H1 (cell line): ENCODE measurements at regions not wholly inside any gene's neighbourhood (a gene's known extent, or its start where the extent isn't known, plus 50 kb on each side); places are given as distances from the start of the nearest gene placed in this dataset.

Experiments used
- CTCF ChIA-PET: fragments of 300-600 bp; sonication (Branson Sonifier 250); formaldehyde crosslinking; loops from one replicate; lab custom pipeline; 2021; ENCODE audit not compliant: partially characterized antibody; lab: Charles Lee
- POLR2A ChIA-PET: fragments of 300-600 bp; sonication (Branson Sonifier 250); formaldehyde crosslinking; loops from one replicate; lab custom pipeline; 2021; ENCODE audit warnings: inconsistent platforms; ENCODE audit not compliant: partially characterized antibody; lab: Charles Lee
- DNase-seq, 2 experiments: peaks; one replicate each; pipeline versions ENCODE4 v3.0.0 to v3.0.0-alpha.2; 2010 to 2022; ENCODE audit warnings: low spot score in 2 of 2, low read depth in 1 of 2, mixed read lengths in 1 of 2
- FAIRE-seq: peaks from 2 replicates; lab custom pipeline; 2011; peaks lifted over from hg19 to GRCh38; lab: Jason Lieb, UNC
- H2AFZ ChIP-seq: 2 replicates; pipeline ENCODE4 v1.8.1; 2012; ENCODE audit warnings: low read length, inconsistent platforms
- H2AK5ac ChIP-seq: 2 replicates; pipeline ENCODE4 v1.6.1; 2013; ENCODE audit warnings: low read depth, low read length
- H2BK120ac ChIP-seq: replicated peaks from 2 replicates; pipeline ENCODE3; 2013; ENCODE audit warnings: low read depth, low read length, inconsistent platforms
- H2BK12ac ChIP-seq: 2 replicates; pipeline ENCODE4 v1.6.1; 2013; ENCODE audit warnings: low read depth, low read length
- H2BK15ac ChIP-seq: 2 replicates; pipeline ENCODE4 v1.6.1; 2013; ENCODE audit warnings: low read length
- H2BK20ac ChIP-seq: 2 replicates; pipeline ENCODE4 v1.6.1; 2013; ENCODE audit warnings: low read length
- H2BK5ac ChIP-seq: 2 replicates; pipeline ENCODE4 v1.6.1; 2013; ENCODE audit warnings: low read depth, low read length
- H3K14ac ChIP-seq: 2 replicates; pipeline ENCODE4 v1.6.1; 2013; ENCODE audit warnings: inconsistent platforms; ENCODE audit not compliant: insufficient read length
- H3K18ac ChIP-seq: 2 replicates; pipeline ENCODE4 v1.6.1; 2013; ENCODE audit warnings: low read length; ENCODE audit errors: extremely low read depth
- H3K23ac ChIP-seq: 2 replicates; pipeline ENCODE4 v1.6.1; 2013; ENCODE audit warnings: inconsistent platforms; ENCODE audit not compliant: insufficient read length
- H3K23me2 ChIP-seq: 2 replicates; pipeline ENCODE4 v1.6.1; 2013; ENCODE audit warnings: low read depth, low read length
- H3K27ac ChIP-seq: 2 replicates; pipeline ENCODE4 v1.6.1; 2011; ENCODE audit warnings: low read depth, low read length, inconsistent platforms
- H3K27me3 ChIP-seq, 4 experiments: replicated peaks in 1 of 4; 1 replicate in 1 of 4; 2 replicates in 3 of 4; pipeline versions ENCODE4 v1.6.1 to v1.8.1; 2011 to 2013; ENCODE audit warnings: low read length in 3 of 4, mild to moderate bottlenecking in 3 of 4, inconsistent platforms in 2 of 4, mixed read lengths in 2 of 4, moderate library complexity in 1 of 4; ENCODE audit not compliant: control insufficient read depth in 3 of 4, insufficient read depth in 3 of 4; ENCODE audit errors: extremely low read depth in 1 of 4
- H3K36me3 ChIP-seq, 4 experiments: 2 replicates each; pipeline versions ENCODE4 v1.6.1 to v1.8.1; 2011 to 2013; ENCODE audit warnings: mild to moderate bottlenecking in 4 of 4, low read length in 3 of 4, moderate library complexity in 2 of 4, control low read depth in 1 of 4, inconsistent platforms in 1 of 4; ENCODE audit not compliant: insufficient read depth in 4 of 4, control insufficient read depth in 2 of 4
- H3K4ac ChIP-seq: replicated peaks from 2 replicates; pipeline ENCODE3; 2013; ENCODE audit warnings: low read length, low read depth, mixed read lengths, inconsistent platforms; ENCODE audit not compliant: insufficient read length
- H3K4me1 ChIP-seq, 4 experiments: replicated peaks in 1 of 4; 1 replicate in 1 of 4; 2 replicates in 3 of 4; pipeline versions ENCODE4 v1.6.1 to v1.8.1; 2011 to 2013; ENCODE audit warnings: low read length in 3 of 4, inconsistent platforms in 2 of 4, mixed read lengths in 1 of 4; ENCODE audit not compliant: insufficient read depth in 4 of 4, control insufficient read depth in 3 of 4
- H3K4me2 ChIP-seq, 2 experiments: 2 replicates each; pipeline versions ENCODE4 v1.6.1 to v1.8.1; 2011 to 2013; ENCODE audit warnings: low read depth in 2 of 2, low read length in 2 of 2, control low read depth in 1 of 2, inconsistent platforms in 1 of 2, mild to moderate bottlenecking in 1 of 2; ENCODE audit not compliant: insufficient read depth in 1 of 2
- H3K4me3 ChIP-seq, 4 experiments: fragments of 200-600, 300-600 bp in 1 of 4; sonication (generic), shearing (Covaris generic), sonication (Bioruptor Twin) in 1 of 4; 2 replicates each; pipeline versions ENCODE4 v1.5.1 to v1.8.1; 2011 to 2016; ENCODE audit warnings: low read length in 4 of 4, low read depth in 3 of 4, control low read depth in 2 of 4, inconsistent platforms in 2 of 4, mild to moderate bottlenecking in 2 of 4, mixed read lengths in 1 of 4, moderate library complexity in 1 of 4; ENCODE audit not compliant: insufficient read depth in 2 of 4; ENCODE audit errors: extremely low read depth in 1 of 4
- H3K56ac ChIP-seq: replicated peaks from 2 replicates; pipeline ENCODE3; 2013; ENCODE audit warnings: low read depth, mild to moderate bottlenecking, mixed read lengths, low read length, inconsistent platforms; ENCODE audit not compliant: insufficient read length
- H3K79me1 ChIP-seq: 2 replicates; pipeline ENCODE4 v1.6.1; 2013; ENCODE audit warnings: low read depth, low read length, control low read depth
- H3K79me2 ChIP-seq, 2 experiments: 2 replicates each; pipeline versions ENCODE4 v1.6.1 to v1.8.1; 2012 to 2013; ENCODE audit warnings: low read length in 2 of 2, mild to moderate bottlenecking in 2 of 2, inconsistent platforms in 1 of 2; ENCODE audit not compliant: insufficient read depth in 2 of 2, control insufficient read depth in 1 of 2
- H3K9ac ChIP-seq, 4 experiments: replicated peaks in 1 of 4; 1 replicate in 1 of 4; 2 replicates in 3 of 4; pipeline versions ENCODE4 v1.6.1 to v1.8.1; 2011 to 2013; ENCODE audit warnings: low read depth in 3 of 4, low read length in 3 of 4, control low read depth in 2 of 4, mild to moderate bottlenecking in 2 of 4, moderate library complexity in 2 of 4, inconsistent platforms in 1 of 4; ENCODE audit errors: extremely low read depth in 1 of 4
- H3K9me3 ChIP-seq, 2 experiments: 2 replicates each; pipeline versions ENCODE4 v1.6.1 to v1.8.1; 2012 to 2013; ENCODE audit warnings: mild to moderate bottlenecking in 2 of 2, moderate library complexity in 2 of 2, control low read depth in 1 of 2, inconsistent platforms in 1 of 2, low read depth in 1 of 2, low read length in 1 of 2, mixed read lengths in 1 of 2; ENCODE audit not compliant: insufficient read depth in 2 of 2
- H4K20me1 ChIP-seq, 2 experiments: replicated peaks in 1 of 2; 2 replicates each; pipeline versions ENCODE3 to v1.8.1; 2011 to 2013; ENCODE audit warnings: inconsistent platforms in 2 of 2, low read length in 2 of 2, mild to moderate bottlenecking in 1 of 2; ENCODE audit not compliant: insufficient read depth in 2 of 2, control insufficient read depth in 1 of 2
- H4K5ac ChIP-seq: 2 replicates; pipeline ENCODE4 v1.6.1; 2013; ENCODE audit warnings: low read length, low read depth, mixed read lengths, inconsistent platforms; ENCODE audit not compliant: insufficient read length
- H4K8ac ChIP-seq: 2 replicates; pipeline ENCODE4 v1.8.0; 2013; ENCODE audit warnings: mild to moderate bottlenecking, moderate library complexity, low read length, inconsistent platforms; ENCODE audit not compliant: insufficient read depth; ENCODE audit errors: extremely low read depth
- H4K91ac ChIP-seq: replicated peaks from 2 replicates; pipeline ENCODE3; 2013; ENCODE audit warnings: low read length, mixed read lengths, inconsistent platforms; ENCODE audit not compliant: insufficient read length
- CBX8 ChIP-seq: fragments of 300-800, 300-1000 bp; sonication (generic); IDR thresholded peaks from 2 replicates; pipeline ENCODE4 v1.7.1; 2016; ENCODE audit warnings: low read depth, low read length, borderline replicate concordance
- POU5F1 ChIP-seq: IDR thresholded peaks from 2 replicates; pipeline ENCODE4 v1.6.1; 2011; ENCODE audit warnings: low read depth, mild to moderate bottlenecking, low read length, moderate library complexity
- TEAD4 ChIP-seq: IDR thresholded peaks from 2 replicates; pipeline ENCODE4 v1.6.1; 2012; ENCODE audit warnings: low read depth, low read length, inconsistent platforms, mixed read lengths
- WGBS, 2 experiments: shearing (Covaris generic) in 1 of 2; methylation state at CpG; one replicate each; pipeline versions ENCODE4 v1.1.6 to v1.1.7; 2013 to 2015; ENCODE audit warnings: low lambda C conversion rate in 2 of 2, mixed read lengths in 2 of 2, inconsistent platforms in 1 of 2, low coverage in 1 of 2, missing lambda C conversion rate in 1 of 2; ENCODE audit not compliant: insufficient replicate concordance in 2 of 2, insufficient coverage in 1 of 2, insufficient read length in 1 of 2; ENCODE audit errors: extremely low coverage in 1 of 2, missing lambda C conversion rate in 1 of 2; 5-methylcytosine and 5-hydroxymethylcytosine counted together

DNA sequence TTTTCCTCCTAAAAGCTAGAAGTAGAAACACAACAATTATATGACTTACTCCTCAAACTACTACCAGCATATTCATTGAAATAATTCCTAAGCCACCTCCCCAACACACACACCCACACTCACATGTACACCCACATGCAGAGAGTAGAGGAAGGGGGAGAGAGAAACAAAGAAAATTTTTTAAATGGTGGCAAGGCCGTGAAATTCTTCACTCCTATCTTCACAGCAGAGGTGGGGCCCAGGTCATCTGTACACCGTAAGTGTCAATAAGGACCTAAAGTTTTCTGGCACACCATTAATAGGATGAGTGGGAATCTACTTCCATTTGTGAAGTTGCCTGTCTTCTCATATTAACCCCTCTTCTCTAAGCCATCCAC is 73.9 kb upstream of the EGLN3 start:
- Histone ChIP-seq H2BK15ac (no peak overlapping the region), H3K9ac (no peak overlapping the region), H3K56ac (no peak overlapping the region), H3K4ac (no peak overlapping the region), H4K8ac (no peak overlapping the region), H4K20me1 (no peaks in the 10 kb centered on the region), H2BK5ac (no peak overlapping the region), H2BK120ac (no peak overlapping the region), H2AFZ (no peak overlapping the region), H3K9me3 (no peaks in the 10 kb centered on the region), H2BK20ac (no peak overlapping the region), H3K14ac (no peak overlapping the region), H3K23ac (no peak overlapping the region), H3K27ac (no peak overlapping the region), H3K4me1 (peaks cover 0 to 4% (median 3%) of the 10 kb centered on the region in 4 experiments; a peak in 4 of 7 replicates), H3K27me3 (no peaks in the 10 kb centered on the region), H3K4me2 (no peak overlapping the region), H3K79me2 (no peaks in the 10 kb centered on the region), H4K5ac (no peak overlapping the region), H3K18ac (no peak overlapping the region), H2AK5ac (no peak overlapping the region), H4K91ac (no peak overlapping the region), H3K23me2 (no peaks in the 10 kb centered on the region), H3K79me1 (no peaks in the 10 kb centered on the region), H3K4me3 (no peak overlapping the region), H3K36me3 (no peaks in the 10 kb centered on the region), H2BK12ac (no peak overlapping the region)
- ChIA-PET POLR2A (interaction anchor here (1.5 kb wide), 1 partner anchor 19 kb away, joined by 4 read pairs; no protein-coding TSS in a partner anchor), CTCF (interaction anchor here (0.6 to 1.5 kb wide), 3 partner anchors 112 to 349 kb away, joined by 3 to 5 read pairs (median 3); no protein-coding TSS in a partner anchor)
- 46% methylated on average over 2 of the region's 2 CpGs; no CpG with 5 or more reads in 1 of the 2 experiments for WGBS, 2 experiments
- no peak for FAIRE-seq
- no peak for DNase-seq
- no peak for TF ChIP-seq POU5F1
- TF ChIP-seq TEAD4: no peak
- TF ChIP-seq CBX8: no peak
